ENCODE measurements at regions not wholly inside any gene's neighbourhood (a gene's known extent, or its start where the extent isn't known, plus 50 kb on each side); places are given as distances from the start of the nearest gene placed in this dataset.
"Not testable (repeated sequence)": the region's sequence is repeated elsewhere in the genome, so short reads cannot be mapped to it uniquely, and the experiment has no call there.

GRCh38 chr11:86749821-86750401 lies 50.4 kb upstream of the PRSS23 start:
- no peak for DNase-seq (ENCODE audit: low spot score)

GRCh38 chr11:86749376-86749775 lies 51.0 kb upstream of the PRSS23 start:
- no peak for DNase-seq (ENCODE audit: low spot score)

GRCh38 chr11:86748296-86748695 lies 52.0 kb upstream of the PRSS23 start:
- no peak for DNase-seq (ENCODE audit: low spot score)

- no peak for DNase-seq (ENCODE audit: low spot score)
These were observed 52.5 kb upstream of the PRSS23 start for GRCh38 chr11:86747801-86748200.

- DNase-seq (ENCODE audit: low spot score): no peak
These were observed 53.8 kb upstream of the PRSS23 start for GRCh38 chr11:86746514-86746913.

GRCh38 chr11:86745571-86745970 lies 54.8 kb upstream of the PRSS23 start:
- no peak for DNase-seq (ENCODE audit: low spot score)

GRCh38 chr11:86743223-86744118 lies 56.9 kb upstream of the PRSS23 start:
- DNase-seq (ENCODE audit: low spot score): peak; percentile 76

- DNase-seq (ENCODE audit: low spot score): peak; percentile 51
These were observed 58.2 kb upstream of the PRSS23 start for GRCh38 chr11:86741839-86742805.

- no peak for DNase-seq (ENCODE audit: low spot score)
These were observed 58.9 kb upstream of the PRSS23 start for GRCh38 chr11:86741484-86741835.

GRCh38 chr11:86740628-86741483 lies 59.5 kb upstream of the PRSS23 start:
- peak; percentile 80 for DNase-seq (ENCODE audit: low spot score)

GRCh38 chr11:86738568-86738967 lies 61.8 kb upstream of the PRSS23 start:
- DNase-seq (ENCODE audit: low spot score): no peak

- DNase-seq (ENCODE audit: low spot score): no peak
These were observed 62.6 kb upstream of the PRSS23 start for GRCh38 chr11:86737737-86738136.

- no peak for DNase-seq (ENCODE audit: low spot score)
These were observed 63.1 kb upstream of the PRSS23 start for GRCh38 chr11:86737230-86737629.

- DNase-seq (ENCODE audit: low spot score): no peak
These were observed 63.8 kb upstream of the PRSS23 start for GRCh38 chr11:86736291-86737143.

GRCh38 chr11:86735451-86736290 lies 63.3 kb upstream of the ME3 start:
- peak; percentile 61 for DNase-seq (ENCODE audit: low spot score)

GRCh38 chr11:86732739-86733138 lies 60.3 kb upstream of the ME3 start:
- not testable (repeated sequence) for DNase-seq (ENCODE audit: low spot score)

GRCh38 chr11:86732286-86732685 lies 59.9 kb upstream of the ME3 start:
- not testable (repeated sequence) for DNase-seq (ENCODE audit: low spot score)

- not testable (repeated sequence) for DNase-seq (ENCODE audit: low spot score)
These were observed 57.2 kb upstream of the ME3 start for GRCh38 chr11:86729576-86729975.

GRCh38 chr11:86728562-86728961 lies 56.1 kb upstream of the ME3 start:
- no peak for DNase-seq (ENCODE audit: low spot score)
